ENCODE measurements at regions not wholly inside any gene's neighbourhood (a gene's known extent, or its start where the extent isn't known, plus 50 kb on each side); places are given as distances from the start of the nearest gene placed in this dataset.
A peak's percentile ranks its signal among the peaks of the same experiment; 100 is the strongest.

GRCh38 chr4:112861691-112862674 lies 187.5 kb upstream of the ANK2 start:
- Mint-ChIP-seq H3K36me3 (ENCODE audit: low read depth) (no peaks in the 10 kb centered on the region), H3K27me3 (peaks cover 2% of the 10 kb centered on the region), H3K4me1 (no peaks in the 10 kb centered on the region), H3K9me3 (no peaks in the 10 kb centered on the region), H3K27ac (no peak overlapping the region), H3K4me3 (no peak overlapping the region)
- intact Hi-C loops (cut with micrococcal nuclease): no loop called here
- no peak for DNase-seq

DNA sequence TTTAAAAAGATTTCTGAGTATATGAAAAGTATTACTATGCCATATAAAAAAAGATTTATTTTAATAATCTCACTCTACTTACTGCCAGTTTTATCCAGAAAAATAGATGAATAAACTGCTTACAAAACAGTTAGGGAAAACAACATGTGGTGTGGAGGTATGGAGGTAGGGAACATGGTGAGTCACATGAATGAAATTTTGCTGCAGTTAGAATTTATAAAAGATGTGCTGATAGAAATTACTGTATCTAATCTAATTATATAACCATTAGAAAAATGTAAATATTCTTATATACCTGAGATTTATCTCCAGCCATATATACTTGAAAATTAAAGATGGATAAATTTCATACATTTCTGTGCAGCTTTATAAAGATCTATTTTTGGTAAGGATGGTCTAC lies 184.0 kb upstream of the ANK2 start:
- H3K4me1 Mint-ChIP-seq: no peaks in the 10 kb centered on the region
- H3K27me3 Mint-ChIP-seq: peaks cover 3% of the 10 kb centered on the region
- H3K9me3 Mint-ChIP-seq: no peaks in the 10 kb centered on the region
- DNase-seq: no peak
- H3K4me3 Mint-ChIP-seq: no peak overlapping the region
- no peaks in the 10 kb centered on the region for H3K36me3 Mint-ChIP-seq (ENCODE audit: low read depth)
- intact Hi-C loops (cut with micrococcal nuclease): no loop called here
- no peak overlapping the region for H3K27ac Mint-ChIP-seq

DNA sequence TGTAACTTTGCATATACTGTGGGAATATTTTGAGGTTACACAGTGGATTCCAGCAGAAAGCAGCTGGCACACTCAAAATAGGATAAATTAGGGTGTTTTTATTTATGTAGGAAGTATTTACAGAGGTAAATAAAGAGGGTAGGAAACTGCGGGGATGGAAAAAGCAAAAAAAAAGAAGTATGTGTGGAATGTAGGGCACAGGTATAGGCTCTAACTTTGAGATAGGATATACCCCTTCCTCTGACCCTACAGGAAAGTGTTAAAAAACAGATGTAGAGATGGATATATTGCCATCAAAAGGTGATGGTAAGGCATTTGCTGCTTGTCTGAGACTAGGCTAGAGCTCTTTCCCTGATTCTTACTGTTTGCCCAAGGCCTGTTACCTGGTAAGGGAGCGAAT lies 173.1 kb upstream of the ANK2 start:
- Mint-ChIP-seq H3K36me3 (ENCODE audit: low read depth) (no peaks in the 10 kb centered on the region), H3K4me3 (no peak overlapping the region), H3K4me1 (no peaks in the 10 kb centered on the region)

GRCh38 chr4:112881842-112882241 lies 167.6 kb upstream of the ANK2 start:
- Mint-ChIP-seq H3K4me1 (no peaks in the 10 kb centered on the region), H3K27me3 (peaks cover 3% of the 10 kb centered on the region), H3K36me3 (ENCODE audit: low read depth) (no peaks in the 10 kb centered on the region), H3K4me3 (no peak overlapping the region), H3K27ac (no peak overlapping the region), H3K9me3 (no peaks in the 10 kb centered on the region)
- intact Hi-C loops (cut with micrococcal nuclease): no loop called here
- peak; percentile 44 for DNase-seq

More for the DNA sequence above, 173.1 kb upstream of the ANK2 start:
- Mint-ChIP-seq H3K9me3 (no peaks in the 10 kb centered on the region), H3K27me3 (peaks cover 6% of the 10 kb centered on the region), H3K27ac (no peak overlapping the region)
- no peak for DNase-seq
- intact Hi-C loops (cut with micrococcal nuclease): no loop called here

DNA sequence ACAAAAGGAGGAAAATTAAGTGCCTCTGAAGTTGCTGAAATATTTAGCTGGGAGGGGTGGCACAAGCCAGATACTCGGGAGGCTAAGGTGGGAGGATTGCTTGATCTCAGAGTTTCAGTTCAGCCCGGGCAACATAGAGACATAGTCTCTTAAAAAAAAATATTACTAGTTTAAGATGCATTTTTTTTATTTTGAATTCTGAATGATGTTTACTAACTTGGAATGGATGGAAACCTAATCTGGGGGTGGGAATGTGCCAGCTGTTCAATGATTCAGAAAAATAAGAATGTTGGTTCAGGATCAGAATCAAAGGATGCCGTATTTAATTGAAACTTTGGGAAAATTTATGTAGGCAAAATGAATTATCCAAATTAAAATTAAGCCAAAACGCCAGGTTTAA lies 167.2 kb upstream of the ANK2 start:
- intact Hi-C loops (cut with micrococcal nuclease): no loop called here
- Mint-ChIP-seq H3K36me3 (ENCODE audit: low read depth) (no peaks in the 10 kb centered on the region), H3K27me3 (no peaks in the 10 kb centered on the region), H3K4me1 (no peaks in the 10 kb centered on the region), H3K4me3 (no peak overlapping the region), H3K9me3 (no peaks in the 10 kb centered on the region), H3K27ac (no peak overlapping the region)
- DNase-seq: peak; percentile 5

GRCh38 chr4:112884406-112884805 lies 165.0 kb upstream of the ANK2 start:
- DNase-seq: no peak
- no peaks in the 10 kb centered on the region for H3K36me3 Mint-ChIP-seq (ENCODE audit: low read depth)
- H3K4me3 Mint-ChIP-seq: no peak overlapping the region
- H3K4me1 Mint-ChIP-seq: no peaks in the 10 kb centered on the region
- H3K27ac Mint-ChIP-seq: no peak overlapping the region
- no peaks in the 10 kb centered on the region for H3K9me3 Mint-ChIP-seq
- H3K27me3 Mint-ChIP-seq: peaks cover 2% of the 10 kb centered on the region
- intact Hi-C loops (cut with micrococcal nuclease): no loop called here

GRCh38 chr4:112885897-112886296 lies 163.6 kb upstream of the ANK2 start:
- Mint-ChIP-seq H3K9me3 (no peaks in the 10 kb centered on the region), H3K36me3 (ENCODE audit: low read depth) (no peaks in the 10 kb centered on the region), H3K4me3 (no peak overlapping the region), H3K27ac (no peak overlapping the region), H3K27me3 (peaks cover 2% of the 10 kb centered on the region), H3K4me1 (no peaks in the 10 kb centered on the region)
- intact Hi-C loops (cut with micrococcal nuclease): no loop called here
- DNase-seq: no peak

GRCh38 chr4:112888622-112889021 lies 160.8 kb upstream of the ANK2 start:
- DNase-seq: no peak
- Mint-ChIP-seq H3K9me3 (no peaks in the 10 kb centered on the region), H3K27me3 (peaks cover 2% of the 10 kb centered on the region), H3K4me1 (no peaks in the 10 kb centered on the region), H3K27ac (no peak overlapping the region), H3K4me3 (no peak overlapping the region), H3K36me3 (ENCODE audit: low read depth) (no peaks in the 10 kb centered on the region)
- intact Hi-C loops (cut with micrococcal nuclease): no loop called here

DNA sequence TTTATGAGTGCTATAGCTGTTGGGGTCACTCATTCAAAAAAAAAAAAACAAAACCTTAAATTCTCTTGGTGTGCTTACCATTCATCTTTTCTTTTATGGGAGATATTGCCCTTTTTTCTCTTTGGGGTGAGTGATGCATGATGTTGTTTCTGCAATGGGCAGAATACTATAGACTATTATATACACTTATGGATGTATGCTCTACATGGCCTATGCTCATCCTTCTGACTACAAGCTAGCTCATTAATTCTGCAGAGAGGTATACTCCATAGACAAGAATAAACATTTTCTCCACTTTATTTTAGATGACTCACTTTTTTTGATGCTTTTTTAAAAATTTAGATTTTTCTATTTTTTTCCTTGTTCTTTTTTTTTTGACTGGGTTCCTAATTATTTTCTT lies 160.3 kb upstream of the ANK2 start:
- no peak overlapping the region for H3K27ac Mint-ChIP-seq
- no peak overlapping the region for H3K4me3 Mint-ChIP-seq
- no peak for DNase-seq
- no peaks in the 10 kb centered on the region for H3K4me1 Mint-ChIP-seq
- intact Hi-C loops (cut with micrococcal nuclease): no loop called here
- H3K27me3 Mint-ChIP-seq: peaks cover 2% of the 10 kb centered on the region
- no peaks in the 10 kb centered on the region for H3K9me3 Mint-ChIP-seq
- no peaks in the 10 kb centered on the region for H3K36me3 Mint-ChIP-seq (ENCODE audit: low read depth)

DNA sequence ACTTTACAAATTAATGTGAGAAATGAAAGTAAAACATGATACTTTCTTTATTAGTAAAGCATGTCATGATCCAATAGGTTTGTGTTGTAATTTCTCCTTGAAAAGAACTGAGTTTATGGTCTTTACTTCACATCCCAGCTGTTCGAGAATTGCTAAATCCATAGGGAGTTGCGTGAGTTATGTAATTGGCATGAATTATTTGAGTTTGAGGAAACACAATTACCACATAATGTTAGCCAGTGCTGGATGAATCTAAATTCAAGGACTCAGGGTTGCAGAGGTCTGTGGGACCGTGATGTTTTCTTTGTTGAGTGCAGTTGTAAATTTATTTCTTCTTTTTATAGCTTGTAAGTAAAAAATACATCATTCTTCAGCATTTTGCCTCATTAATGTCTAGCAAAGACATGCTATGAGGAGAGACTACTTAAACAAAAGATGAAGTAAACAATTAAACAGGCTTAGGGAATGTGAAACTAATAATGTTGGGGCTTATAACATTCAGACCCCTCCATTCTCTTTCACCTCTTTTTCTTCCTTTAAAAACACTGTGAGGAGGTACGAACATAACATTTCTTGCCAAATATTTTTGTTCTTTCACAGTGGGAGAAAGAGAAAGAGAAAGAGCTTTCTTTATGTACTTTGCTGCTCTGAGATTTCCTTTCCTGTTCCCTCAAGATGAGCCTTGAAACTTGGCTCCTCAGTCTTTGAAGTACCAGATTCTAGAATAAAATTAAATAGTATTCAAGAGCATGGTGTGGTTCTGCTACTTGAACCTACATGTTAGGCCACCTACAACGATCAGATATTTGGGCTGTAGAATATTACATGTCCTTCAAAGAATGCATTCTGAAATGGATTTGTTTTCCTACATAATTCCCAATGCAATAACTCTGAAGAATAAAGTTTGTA lies 159.6 kb upstream of the ANK2 start:
- intact Hi-C loops (cut with micrococcal nuclease): no loop called here
- no peaks in the 10 kb centered on the region for H3K36me3 Mint-ChIP-seq (ENCODE audit: low read depth)

DNA sequence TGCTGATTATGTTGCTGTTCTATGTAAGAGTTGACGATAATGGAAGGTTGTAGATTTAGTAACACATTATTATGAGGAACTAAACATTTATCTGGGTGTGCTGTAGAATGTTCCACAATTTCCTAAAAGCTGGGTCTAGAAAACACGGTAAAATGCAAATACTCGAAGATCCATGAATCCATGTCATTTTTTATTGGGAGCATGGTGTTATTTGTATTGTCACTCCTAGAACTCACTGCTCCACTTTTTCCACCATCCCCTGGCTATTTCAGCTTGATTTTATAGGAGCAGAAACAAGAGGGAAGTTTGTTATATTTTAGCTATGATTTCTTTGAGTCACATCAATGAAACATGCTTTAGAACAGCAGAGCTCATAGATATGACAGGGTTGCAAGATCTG lies 155.0 kb upstream of the ANK2 start:
- H3K9me3 Mint-ChIP-seq: no peaks in the 10 kb centered on the region
- DNase-seq: no peak
- H3K27ac Mint-ChIP-seq: no peak overlapping the region
- no peaks in the 10 kb centered on the region for H3K4me1 Mint-ChIP-seq
- H3K4me3 Mint-ChIP-seq: no peak overlapping the region
- H3K36me3 Mint-ChIP-seq (ENCODE audit: low read depth): no peaks in the 10 kb centered on the region
- intact Hi-C loops (cut with micrococcal nuclease): no loop called here
- peaks cover 22% of the 10 kb centered on the region for H3K27me3 Mint-ChIP-seq

More for the DNA sequence above, 159.6 kb upstream of the ANK2 start:
- Mint-ChIP-seq H3K27ac (no peak overlapping the region), H3K4me1 (no peaks in the 10 kb centered on the region), H3K4me3 (no peak overlapping the region), H3K27me3 (peaks cover 4% of the 10 kb centered on the region), H3K9me3 (no peaks in the 10 kb centered on the region)
- DNase-seq: no peak

DNA sequence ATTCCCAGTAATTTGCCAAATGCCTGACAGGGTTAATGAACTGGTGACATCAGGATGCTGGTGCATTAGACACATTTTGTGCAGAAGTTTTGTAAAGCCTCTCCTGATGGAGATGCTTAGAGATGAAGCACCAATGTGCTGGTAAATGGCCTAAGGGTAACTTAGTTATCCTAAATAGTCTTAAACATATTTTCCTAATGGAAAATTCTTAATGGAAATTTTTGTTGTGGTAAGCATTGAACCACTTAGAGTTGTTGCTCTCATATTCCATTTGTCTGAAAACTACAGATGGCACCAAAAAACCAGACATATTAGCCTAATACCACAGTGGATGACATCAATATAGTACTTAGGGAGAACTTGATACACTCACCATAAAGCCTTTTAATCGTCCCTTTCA lies 154.5 kb upstream of the ANK2 start:
- no peak overlapping the region for H3K27ac Mint-ChIP-seq
- H3K36me3 Mint-ChIP-seq (ENCODE audit: low read depth): no peaks in the 10 kb centered on the region
- H3K4me1 Mint-ChIP-seq: no peaks in the 10 kb centered on the region
- no peaks in the 10 kb centered on the region for H3K9me3 Mint-ChIP-seq
- no peak overlapping the region for H3K4me3 Mint-ChIP-seq
- intact Hi-C loops (cut with micrococcal nuclease): no loop called here
- H3K27me3 Mint-ChIP-seq: peaks cover 24% of the 10 kb centered on the region
- DNase-seq: no peak

DNA sequence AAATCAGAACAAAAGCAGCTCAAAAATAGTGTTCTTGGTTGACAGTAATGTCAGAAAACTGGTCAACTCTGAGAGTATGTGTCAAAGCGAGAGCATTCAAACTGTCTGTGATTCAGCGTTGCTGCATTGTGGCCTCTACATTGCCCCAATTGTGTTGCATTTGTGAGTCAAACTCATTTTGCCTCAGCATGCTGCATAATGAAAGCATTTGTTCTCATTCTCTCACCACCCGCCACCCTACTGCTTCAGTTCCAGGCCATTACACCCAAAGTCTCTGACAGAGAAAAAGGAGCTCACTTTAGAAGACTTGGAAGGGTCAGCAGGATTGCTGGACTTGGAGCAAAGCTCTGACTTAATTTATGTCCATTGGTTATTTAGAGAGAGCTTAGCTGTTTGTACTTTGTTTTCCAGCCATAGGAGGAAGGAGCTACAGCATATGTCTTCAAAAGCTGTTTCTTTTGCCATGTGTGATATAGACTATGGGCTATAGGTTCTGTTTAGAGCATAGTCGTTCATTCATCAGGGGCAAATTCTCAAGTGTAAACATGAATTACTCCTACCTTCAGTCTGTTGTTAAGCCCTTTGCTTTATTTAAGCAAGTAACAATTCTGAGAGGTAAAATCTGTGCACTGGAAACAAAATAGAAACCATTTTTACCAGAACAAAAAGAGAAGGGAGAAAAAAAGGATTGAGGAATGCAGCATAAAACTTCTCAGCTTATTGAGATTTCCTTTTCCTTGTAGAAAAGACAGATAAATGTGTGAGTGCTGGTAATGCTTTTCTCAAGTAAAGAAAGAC lies 153.4 kb upstream of the ANK2 start:
- Mint-ChIP-seq H3K27ac (no peak overlapping the region), H3K4me1 (no peaks in the 10 kb centered on the region), H3K9me3 (no peaks in the 10 kb centered on the region), H3K27me3 (peaks cover 27% of the 10 kb centered on the region), H3K4me3 (no peak overlapping the region), H3K36me3 (ENCODE audit: low read depth) (no peaks in the 10 kb centered on the region)
- DNase-seq: no peak
- intact Hi-C loops (cut with micrococcal nuclease): no loop called here

All from activated CD4-positive, alpha-beta T cell treated with anti-CD3 and anti-CD28 coated beads, Interleukin-2, amount 10 ng/mL, durations not matched to agents 24 days and 14 days (primary cell).